NCI-H2029 (cell line): ENCODE measurements at regions not wholly inside any gene's neighbourhood (a gene's known extent, or its start where the extent isn't known, plus 50 kb on each side); places are given as distances from the start of the nearest gene placed in this dataset.

Experiments used
- DNase-seq: peaks from one replicate; lab custom pipeline; 2025; lab: John Stamatoyannopoulos, UW

DNA sequence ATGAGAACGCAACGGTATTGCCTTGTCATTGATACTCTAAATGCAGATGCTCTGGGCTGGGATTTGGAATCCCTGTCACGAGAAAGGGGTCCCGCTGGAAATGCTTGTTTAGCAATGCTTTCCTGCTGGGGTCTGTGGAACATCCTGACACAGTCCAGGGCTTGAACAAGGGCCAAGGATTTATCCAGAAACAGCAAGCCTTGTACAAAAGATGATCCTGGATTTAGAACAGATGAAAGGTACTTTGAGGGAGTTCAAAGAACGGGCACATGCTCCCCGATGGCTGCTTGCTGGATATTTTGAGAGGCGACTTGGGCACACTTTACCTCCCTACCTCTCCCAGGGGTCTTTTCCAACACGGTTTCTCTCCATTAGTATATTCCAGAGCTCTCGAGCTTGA lies 108.1 kb upstream of the CELF4 start:
- no peak for DNase-seq

DNA sequence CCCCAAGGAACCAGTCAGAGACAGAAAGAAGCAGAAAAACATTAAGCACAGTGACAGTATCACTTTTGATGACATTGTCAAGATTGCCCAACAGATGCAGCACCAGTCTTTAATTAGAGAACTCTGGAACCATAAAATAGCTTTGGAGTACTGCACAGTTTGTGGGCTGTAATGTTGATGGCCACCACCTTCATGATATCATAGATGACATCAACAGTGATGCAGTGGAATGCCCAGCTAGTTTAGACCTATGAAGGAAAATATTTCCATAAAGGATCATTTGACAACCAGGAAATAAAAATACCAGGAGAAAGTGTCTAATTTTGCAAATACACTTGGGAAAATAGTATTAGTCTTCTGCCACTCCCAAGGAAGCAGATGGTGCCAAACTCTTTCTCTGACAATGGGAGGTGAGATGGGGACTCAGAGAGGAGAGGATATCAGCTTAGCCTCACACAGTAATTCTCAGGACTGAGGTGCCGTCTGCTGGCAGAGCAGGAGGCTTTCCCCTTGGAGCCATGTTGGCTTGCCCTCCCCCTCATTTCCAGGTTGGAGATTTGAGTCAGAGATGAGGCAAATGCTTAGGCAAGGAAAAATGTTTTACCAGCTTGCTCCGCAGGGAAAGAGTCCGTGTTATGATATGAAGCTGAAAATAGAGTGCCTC lies 107.5 kb upstream of the CELF4 start:
- no peak for DNase-seq

DNA sequence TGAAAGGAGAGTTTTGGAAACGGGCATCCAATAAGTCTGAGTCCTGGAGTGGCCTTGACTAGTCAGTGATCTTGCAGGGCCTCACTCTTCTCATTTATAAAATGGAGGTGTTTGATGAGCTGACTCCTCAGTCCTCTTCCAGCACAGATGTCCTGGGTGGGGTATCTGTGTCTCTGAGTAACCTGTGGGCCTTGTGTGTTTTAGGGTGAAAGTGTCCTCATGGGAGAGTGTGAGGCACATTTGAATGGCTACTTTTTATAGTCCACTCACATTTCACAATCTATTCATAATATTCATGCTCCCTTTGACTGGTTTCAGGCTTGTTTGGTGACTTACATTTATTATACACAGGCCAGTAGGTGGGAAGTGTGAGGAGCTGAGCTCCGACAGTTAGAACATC lies 106.4 kb upstream of the CELF4 start:
- no peak for DNase-seq

DNA sequence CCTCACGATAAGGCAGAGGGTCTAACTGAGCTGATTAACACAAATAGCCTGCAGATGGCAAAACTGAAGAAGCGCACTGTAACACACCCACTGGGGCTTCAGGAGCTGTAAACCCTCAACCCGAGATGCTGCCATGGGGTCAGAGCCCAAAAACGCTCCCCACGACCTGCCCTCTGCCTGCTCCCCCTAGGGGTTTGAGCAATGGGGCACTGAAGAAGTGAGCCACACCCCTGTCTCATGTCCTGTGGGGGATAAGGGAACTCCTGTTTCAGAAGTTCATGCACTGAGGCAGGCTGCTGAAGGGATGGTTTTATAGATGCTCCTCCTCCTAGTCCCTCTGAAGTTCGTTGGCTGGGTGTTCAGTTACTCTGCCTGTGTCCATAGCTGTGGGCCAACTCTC lies 105.9 kb upstream of the CELF4 start:
- DNase-seq, result no peak

DNA sequence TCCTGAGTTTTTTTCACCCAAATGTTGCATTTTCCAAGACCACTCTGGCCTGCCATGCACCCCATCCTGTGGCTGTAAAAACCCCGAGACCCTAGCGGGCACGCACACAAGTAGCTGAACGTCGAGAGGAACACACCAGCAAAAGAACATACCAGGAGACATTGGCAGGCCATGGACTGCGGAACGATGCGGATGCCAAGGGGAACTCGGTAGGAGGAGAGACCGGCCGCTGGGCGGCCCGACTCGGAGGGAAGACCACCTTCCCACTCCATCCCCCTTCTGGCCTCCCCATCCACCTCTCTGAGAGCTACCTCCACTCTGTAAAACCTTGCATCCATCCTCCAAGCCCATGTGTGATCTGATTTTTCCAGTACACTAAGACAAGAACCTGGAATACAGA lies 105.5 kb upstream of the CELF4 start:
- DNase-seq, result no peak

DNA sequence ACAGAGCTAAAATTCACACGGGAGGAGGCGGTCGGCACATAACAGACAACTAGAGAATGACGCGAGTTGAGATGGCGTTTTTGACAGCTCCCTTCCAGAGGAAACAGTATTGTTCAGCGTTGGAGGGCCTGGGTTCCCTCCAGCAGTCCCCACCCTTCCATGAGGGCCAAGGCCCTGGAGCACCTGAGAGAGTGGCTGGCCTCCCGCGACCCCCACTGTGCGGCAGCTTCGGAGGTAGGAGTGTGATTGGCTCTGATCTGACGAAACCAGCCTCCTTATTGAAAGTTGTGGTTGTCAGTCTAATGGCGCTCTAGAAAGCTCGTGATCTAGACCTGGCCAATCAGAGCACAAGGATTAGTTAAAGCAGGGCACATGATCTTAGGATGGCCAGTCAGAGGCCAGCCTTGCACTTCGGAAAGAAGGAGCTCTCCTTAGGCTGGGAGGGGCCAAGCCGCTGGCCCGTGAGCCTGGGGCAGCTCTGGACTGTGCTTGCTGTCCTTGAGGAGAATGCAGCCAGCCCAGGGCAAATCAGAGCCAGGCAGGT lies 104.5 kb upstream of the CELF4 start:
- DNase-seq, result peak; percentile 61

DNA sequence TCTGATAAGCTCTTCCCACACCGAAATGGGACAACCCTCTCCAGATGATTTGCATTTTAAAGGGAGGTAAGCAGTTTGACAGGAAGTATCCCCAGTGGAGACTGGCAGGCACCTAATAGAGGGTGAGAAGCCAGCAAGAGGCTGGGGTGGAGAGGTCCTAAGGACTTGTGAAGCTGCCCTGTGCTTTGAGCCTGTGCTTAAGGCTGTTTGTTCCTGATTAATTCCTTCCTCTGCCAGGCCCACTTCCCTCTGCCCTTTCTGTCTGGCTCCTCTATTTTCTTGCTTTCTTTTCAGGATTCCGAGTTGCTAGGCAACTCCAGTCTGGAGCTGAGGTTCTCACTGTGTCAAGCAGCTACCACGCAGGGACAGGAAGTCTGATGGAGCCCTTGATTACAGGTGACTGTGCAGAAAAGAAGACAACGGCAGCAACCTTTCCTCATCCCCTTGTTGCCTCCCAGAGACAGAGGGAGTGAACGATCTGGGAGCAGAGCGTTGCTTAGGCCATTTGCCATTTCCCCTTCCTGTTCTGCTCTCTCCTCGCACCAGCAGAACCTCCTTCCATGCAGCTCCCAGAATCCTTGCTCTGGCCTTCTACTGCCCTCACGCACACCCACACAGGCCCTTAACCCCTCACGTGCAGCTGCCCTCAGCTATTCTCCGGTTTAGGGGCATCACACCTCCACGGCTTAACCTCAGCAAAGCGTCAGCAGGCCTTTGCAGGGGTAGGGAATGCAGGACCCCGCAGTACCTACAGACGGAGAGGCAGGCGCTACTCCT lies 103.6 kb upstream of the CELF4 start:
- peak; percentile 72 for DNase-seq

DNA sequence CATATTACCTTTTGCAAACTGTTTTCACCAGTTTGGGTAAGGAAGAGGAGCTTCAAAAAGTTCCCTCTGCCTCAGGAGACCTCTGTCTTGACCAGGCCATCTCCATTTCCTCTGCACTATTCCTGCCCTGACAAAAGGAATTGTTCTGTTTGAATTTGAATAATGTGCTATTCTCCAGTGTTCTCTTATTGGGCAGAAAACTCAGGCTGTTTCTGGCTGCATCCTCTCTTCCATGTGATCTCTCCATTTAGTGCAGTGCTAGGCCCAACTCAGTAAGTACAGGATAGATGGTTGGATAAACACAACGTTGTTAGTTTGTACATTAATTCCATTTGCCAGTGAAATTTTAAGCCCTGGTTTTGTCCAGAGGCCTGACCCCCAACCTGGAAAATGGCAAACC lies 102.2 kb upstream of the CELF4 start:
- DNase-seq, result no peak

DNA sequence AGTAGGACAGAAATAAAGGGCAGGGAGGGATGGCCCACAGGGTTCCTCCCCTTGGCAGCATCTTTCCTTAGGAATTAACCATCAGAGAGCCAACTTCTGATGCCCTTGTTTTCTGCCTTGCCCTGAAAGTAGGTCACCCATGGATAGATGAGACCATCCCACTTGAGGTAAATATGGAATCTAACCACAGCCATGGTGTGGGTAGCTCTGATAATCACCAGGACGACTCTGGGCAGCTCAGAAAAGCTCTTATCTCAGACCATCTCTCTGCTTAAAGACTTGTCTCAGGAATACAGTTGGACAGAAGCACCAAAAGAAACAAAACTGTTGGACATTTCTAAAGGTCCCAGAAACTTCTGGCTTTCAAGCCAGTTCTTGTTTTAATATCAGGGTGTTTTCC lies 101.4 kb upstream of the CELF4 start:
- no peak for DNase-seq

DNA sequence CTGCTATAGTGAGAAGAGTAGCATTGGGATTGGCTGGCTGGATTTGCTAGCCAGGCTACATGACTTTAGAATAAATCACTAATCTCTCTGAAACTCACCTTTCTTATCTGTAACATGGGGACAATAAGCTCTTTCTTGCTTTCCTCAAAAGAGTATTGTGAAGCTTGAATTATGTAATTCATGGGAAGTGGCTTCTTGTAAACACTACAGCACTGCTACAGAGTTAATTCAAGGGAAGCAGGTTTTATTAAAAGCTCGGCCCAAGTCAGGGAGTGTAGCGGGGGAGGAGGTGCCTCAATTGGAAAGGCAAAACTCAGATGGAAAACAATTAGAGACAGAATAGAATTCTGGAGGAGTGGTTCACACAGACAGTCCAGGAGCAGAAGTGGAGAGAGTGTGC lies 100.9 kb upstream of the CELF4 start:
- no peak for DNase-seq

DNA sequence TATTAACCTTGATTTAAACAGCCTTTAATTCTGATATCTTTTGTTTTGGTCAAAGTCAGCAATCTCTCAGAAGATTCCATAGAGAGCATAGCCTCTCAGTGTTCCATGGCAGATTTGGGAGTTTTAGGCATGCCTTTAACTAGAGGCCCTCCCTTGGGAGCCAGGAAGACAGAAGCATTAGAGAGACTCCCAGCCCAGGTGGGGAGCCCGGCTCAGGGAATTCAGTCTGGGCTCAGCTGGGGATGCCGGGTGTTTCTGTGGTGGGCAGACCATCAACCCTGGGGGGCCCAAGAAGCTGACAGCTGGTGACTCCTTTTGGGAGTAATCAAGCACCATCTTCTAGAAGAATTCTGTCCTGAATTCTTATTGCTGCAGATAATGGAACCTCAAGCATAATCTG lies 99.7 kb upstream of the CELF4 start:
- DNase-seq, result no peak

DNA sequence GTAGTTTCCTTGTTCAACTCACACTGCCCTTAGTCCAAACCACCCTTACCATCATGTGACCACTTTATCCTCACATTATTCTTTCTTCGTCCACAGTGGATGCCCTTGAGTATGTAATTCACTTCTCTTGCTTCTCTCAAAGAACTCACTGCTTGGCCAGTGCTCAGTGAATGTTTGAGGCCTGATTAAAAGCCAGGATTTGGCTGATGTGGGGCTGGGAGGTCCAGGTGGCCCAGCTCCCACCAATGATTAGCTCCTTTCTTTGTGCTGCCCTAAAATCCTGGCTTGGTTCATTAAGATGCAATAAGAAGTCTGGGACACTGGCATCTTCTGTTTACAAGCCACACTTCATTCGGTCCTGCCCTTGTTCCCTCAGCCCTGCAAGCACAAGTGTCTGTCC lies 97.8 kb upstream of the CELF4 start:
- no peak for DNase-seq

DNA sequence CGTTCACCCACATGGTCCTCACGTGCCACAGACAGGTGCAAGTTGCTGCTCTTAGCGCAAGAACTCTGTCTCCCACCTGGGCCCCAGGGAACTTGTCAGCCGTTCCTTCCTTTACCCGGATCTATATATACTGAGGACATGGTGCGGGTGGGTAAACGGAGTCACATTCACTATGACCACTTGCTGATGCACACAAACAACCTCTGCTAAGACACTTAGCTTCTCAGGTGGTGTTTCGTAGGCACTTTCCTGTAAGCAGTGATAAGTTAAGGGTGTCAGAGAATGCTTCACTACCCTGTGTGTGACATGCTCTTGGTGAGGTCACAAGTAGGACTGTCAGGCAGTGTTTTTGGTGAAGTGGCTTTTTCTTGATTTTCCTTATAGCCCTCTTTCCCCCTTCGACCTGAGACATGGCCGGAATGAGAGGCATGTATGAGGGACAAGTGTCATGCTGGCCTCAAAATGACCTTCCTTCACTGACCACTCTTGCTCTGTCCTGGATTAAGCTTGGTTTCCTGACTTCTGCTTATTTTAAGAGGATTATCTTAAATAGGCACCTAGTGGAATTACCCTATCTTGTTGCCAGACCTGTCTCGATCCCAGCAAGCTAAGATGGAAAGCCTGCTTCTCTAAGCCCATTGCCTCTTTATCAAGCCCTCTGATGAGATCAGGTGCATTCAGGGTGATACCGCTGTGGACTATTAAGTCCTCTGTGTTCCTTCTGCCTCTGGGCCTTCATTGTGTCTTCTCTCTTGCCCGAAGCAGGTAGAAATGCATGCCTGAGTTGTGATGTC lies 97.1 kb upstream of the CELF4 start:
- no peak for DNase-seq

DNA sequence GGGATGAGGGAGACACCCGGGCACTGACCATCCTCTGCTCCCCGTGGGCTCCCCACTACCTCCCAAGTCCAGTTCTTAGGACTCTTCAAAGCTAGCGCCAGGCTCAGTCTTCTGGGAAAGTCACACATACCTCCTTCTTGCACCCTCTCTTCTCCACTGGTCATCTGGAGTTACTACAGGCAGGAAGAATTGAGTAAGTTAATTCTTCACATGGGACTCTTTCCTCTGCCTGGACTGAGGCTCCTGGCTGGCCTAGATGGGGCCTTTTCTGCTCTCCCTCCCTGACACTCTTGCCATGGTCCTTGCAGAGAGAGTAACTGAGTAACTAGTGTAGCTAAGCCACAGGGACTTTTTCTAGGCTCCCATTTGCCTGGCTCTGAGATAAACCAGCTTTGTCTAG lies 96.5 kb upstream of the CELF4 start:
- no peak for DNase-seq

DNA sequence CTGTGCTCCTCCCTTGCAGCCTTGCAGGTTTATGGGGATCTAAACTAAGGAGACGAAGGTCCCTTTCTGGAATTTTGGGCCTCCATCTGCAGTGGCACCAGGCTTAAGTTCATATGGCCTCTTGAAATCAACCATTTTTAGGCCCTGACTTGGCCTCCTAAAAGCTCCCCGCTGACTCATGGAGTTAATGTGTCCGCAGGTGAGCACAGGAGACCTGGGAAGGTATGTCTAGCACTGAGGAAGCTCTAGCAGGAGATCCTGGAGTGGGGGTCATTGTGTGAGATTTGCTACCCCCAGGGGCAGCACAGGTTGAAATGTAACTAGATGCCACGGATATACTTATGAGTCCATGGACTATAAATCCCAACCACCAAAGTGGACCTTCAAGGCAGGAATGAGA lies 95.9 kb upstream of the CELF4 start:
- DNase-seq, result no peak

DNA sequence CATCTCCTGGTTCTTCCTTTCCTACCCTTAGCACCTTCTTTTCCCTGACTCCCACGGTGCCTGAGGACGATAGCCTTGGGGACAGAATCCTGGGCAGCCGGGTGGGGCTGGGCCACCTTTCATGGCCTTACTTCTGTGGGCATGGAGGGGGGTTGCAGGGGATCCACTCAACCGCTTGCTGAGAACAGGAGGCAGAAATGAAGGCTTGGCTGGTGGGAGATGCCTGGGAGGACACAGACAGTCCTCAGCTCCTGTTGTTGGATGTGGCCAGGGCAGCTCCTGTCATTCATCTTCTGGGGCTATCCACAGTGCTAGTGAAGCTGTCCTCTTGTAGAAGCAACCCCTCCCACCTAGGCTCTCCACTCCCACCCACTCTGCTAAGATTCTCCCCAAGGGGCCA lies 95.5 kb upstream of the CELF4 start:
- no peak for DNase-seq

DNA sequence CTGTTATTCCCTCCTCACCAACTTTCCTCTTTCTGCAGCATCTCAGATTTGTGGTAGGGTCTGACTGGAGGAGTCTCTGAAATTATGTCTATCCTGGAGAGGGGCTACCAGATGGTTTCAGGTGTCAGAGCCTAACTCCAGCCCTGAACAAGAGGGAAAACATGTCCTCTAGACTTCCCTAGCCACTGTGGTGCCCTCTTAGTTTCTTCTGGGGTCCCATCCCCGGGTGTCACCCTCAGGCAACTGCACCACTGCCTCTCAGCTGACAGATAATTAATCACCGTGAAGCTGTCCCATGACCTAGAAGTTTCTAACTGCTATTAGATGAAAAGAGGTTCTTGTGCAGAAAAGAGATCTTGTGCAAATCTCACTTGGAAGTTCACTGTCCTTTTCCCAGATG lies 95.1 kb upstream of the CELF4 start:
- no peak for DNase-seq

DNA sequence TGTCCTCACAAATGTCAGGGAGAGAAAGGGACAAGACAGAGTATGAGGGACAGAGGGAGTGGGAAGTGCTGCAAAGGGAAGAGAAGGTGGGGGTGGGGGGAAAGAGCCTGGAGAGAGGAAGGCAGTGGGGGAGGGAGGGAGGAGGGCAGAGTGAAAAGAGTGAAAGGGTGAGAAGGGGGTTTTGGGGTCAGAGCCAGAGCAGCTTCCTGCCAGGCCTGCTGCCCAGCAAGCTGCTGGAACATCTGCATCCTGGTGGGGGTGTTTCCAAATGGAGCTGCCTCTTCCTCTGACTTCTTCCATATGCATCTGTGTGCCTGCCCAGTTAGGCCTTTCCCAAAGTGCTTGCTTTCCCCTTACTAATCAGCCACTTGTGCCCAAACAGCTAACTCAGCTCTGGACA lies 94.3 kb upstream of the CELF4 start:
- no peak for DNase-seq

DNA sequence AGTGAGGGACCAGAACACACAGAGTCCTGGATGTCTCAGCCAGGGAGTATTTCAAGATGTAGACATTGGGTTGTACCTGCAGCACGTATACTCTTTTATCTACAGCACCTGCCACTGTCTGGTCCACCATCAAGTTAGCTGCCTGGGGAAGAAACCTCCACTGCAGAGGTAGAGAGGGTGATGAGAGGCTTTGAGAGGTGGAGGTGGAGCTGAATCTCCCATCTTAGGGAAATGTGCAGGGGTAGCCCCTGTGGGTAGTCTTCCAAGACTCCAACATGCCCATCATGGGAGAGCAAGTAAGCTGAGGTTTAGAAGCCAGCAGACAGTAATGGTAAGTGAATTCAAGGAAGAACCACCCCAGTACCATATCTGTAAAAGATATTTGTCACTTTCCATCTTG lies 93.3 kb upstream of the CELF4 start:
- DNase-seq, result no peak

DNA sequence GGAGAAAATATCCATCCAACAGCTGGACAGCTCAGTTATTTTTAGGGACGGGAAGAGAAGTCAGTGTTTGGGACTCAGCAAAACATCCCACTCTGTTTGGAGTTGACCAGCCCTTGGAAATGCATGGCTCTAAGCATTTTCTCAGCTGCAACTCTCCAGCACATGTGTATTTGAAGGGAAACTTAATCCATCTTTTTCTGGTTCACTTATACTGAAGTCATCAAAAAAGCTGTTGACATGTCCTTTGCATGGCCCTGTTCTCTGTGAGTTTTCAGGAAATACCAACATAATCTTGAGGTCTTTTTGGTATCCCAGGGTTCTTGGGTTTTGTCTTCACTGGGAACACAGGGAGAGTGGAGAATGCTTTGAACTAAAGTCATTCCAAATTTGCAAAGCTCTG lies 91.9 kb upstream of the CELF4 start:
- DNase-seq, result no peak

DNA sequence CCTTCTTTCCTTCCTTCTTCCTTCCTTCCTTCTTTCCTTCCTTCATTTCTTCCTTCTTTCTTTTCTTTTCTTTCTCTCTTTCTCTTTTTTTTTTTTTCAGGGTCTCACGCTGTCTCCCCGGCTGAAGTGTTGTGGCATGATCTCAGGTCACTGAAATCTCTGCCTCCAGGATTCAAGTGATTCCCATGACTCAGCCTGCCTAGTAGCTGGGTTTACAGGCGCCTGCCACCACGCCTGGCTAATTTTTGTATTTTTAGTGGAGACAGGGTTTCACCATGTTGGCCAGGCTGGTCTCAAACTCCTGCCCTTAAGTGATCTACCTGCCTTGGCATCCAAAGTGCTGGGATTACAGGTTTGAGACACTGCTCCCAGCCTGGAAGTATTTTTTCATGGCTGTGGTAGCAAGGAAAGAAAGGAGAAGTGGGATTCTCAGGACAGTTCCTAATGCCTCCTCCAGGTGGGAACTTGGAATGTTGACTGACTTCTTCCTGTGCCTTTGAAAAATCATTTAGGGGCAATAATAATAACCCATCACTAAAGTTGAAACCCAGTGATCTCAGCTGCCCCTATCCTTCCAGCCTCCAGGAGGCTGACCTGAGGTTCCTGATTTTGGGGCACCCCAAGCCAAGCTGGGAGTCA lies 89.3 kb upstream of the CELF4 start:
- no peak for DNase-seq

DNA sequence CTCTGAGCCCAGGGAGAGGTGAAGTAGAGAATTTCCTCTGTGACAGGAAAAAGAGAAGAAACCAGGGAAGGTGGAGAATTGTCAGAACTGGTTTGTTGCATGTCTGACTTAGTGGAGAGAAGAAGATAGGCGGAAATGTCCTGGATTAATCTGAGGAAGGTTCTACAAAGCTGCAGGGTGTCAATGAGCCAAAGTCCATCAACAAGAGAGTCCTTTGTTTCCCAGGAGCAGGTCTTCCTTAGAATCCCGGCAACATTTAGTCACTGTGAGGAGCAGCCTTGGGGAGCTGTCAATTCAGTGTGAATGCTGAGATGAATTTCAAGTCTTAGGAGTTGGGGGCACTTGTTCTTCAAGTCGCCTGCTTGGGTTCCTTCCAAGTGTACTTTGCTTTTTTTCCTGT lies 88.4 kb upstream of the CELF4 start:
- DNase-seq, result no peak
